ENCODE measurements at regions not wholly inside any gene's neighbourhood (a gene's known extent, or its start where the extent isn't known, plus 50 kb on each side); places are given as distances from the start of the nearest gene placed in this dataset.

GRCh38 chr14:73794146-73794545 is 57.5 kb upstream of the PTGR2 start:
- Histone ChIP-seq H3K4me3 (ENCODE audit: low read length) (no peak overlapping the region), H3K36me3 (ENCODE audit: control insufficient read depth in 2 of 3, insufficient read depth in 3 of 3, low read length in 3 of 3) (no peaks in the 10 kb centered on the region), H3K9me3 (ENCODE audit: control insufficient read depth in 2 of 3, low read length in 3 of 3) (no peaks in the 10 kb centered on the region), H3K27ac (ENCODE audit: low read depth, low read length) (no peak overlapping the region), H3K4me1 (ENCODE audit: control insufficient read depth in 2 of 2, insufficient read depth in 2 of 2, low read length in 2 of 2) (peaks cover 0 to 4% of the 10 kb centered on the region in 2 donors), H3K27me3 (ENCODE audit: control insufficient read depth in 2 of 2, insufficient read depth in 2 of 2, low read length in 2 of 2) (no peaks in the 10 kb centered on the region)
- Mint-ChIP-seq H3K27me3 (no peaks in the 10 kb centered on the region), H3K4me3 (no peak overlapping the region), H3K4me1 (peaks cover 4 to 17% (median 8%) of the 10 kb centered on the region in 7 donors), H3K36me3 (peaks cover 0 to 29% (median 4%) of the 10 kb centered on the region in 5 donors), H3K9me3 (no peaks in the 10 kb centered on the region), H3K27ac (no peak overlapping the region)
- ChIA-PET CTCF (interaction anchor here (0.7 kb wide), 1 partner anchor 66 kb away, joined by 3 read pairs; no protein-coding TSS in a partner anchor), POLR2A (no interaction called here)
- ATAC-seq (no peak), DNase-seq (no peak)
- intact Hi-C loops (cut with micrococcal nuclease): no loop called here

GRCh38 chr14:73792481-73792880 is 59.1 kb upstream of the PTGR2 start:
- H3K4me3 Mint-ChIP-seq: no peak overlapping the region
- peaks cover 0 to 25% (median 4%) of the 10 kb centered on the region in 5 donors for H3K36me3 Mint-ChIP-seq
- no peak overlapping the region for H3K27ac ChIP-seq (ENCODE audit: low read depth, low read length)
- DNase-seq (no peak), ATAC-seq (no peak)
- H3K27me3 Mint-ChIP-seq: no peaks in the 10 kb centered on the region
- H3K9me3 Mint-ChIP-seq: no peaks in the 10 kb centered on the region
- ChIA-PET CTCF (interaction anchor here (0.5 to 0.8 kb wide), 3 partner anchors 18 to 195 kb away, joined by 3 read pairs; no protein-coding TSS in a partner anchor), POLR2A (interaction anchor here (0.6 kb wide), 1 partner anchor 170 kb away, joined by 3 read pairs; no protein-coding TSS in a partner anchor)
- no peaks in the 10 kb centered on the region for H3K27me3 ChIP-seq (ENCODE audit: control insufficient read depth in 2 of 2, insufficient read depth in 2 of 2, low read length in 2 of 2)
- H3K4me1 ChIP-seq (ENCODE audit: control insufficient read depth in 2 of 2, insufficient read depth in 2 of 2, low read length in 2 of 2): peaks cover 12 to 20% of the 10 kb centered on the region in 2 donors
- intact Hi-C loops (cut with micrococcal nuclease): no loop called here
- no peaks in the 10 kb centered on the region for H3K9me3 ChIP-seq (ENCODE audit: control insufficient read depth in 2 of 3, low read length in 3 of 3)
- H3K4me3 ChIP-seq (ENCODE audit: low read length): no peak overlapping the region
- H3K4me1 Mint-ChIP-seq: peaks cover 20 to 31% (median 24%) of the 10 kb centered on the region in 7 donors
- peaks cover 0 to under 1% (median 0%) of the 10 kb centered on the region in 3 experiments for H3K36me3 ChIP-seq (ENCODE audit: control insufficient read depth in 2 of 3, insufficient read depth in 3 of 3, low read length in 3 of 3)
- peak overlapping the region in 1 of 9 donors; percentile 45 for H3K27ac Mint-ChIP-seq

- POLR2A ChIA-PET: interaction anchor here (0.7 to 8.0 kb wide), 3 partner anchors 32 to 178 kb away, joined by 3 to 253 read pairs (median 3); partner anchors contain the start of gene ACOT6
- no peak overlapping the region for H3K27ac ChIP-seq (ENCODE audit: low read depth, low read length)
- peaks cover 0 to 10% (median 0%) of the 10 kb centered on the region in 3 experiments for H3K36me3 ChIP-seq (ENCODE audit: control insufficient read depth in 2 of 3, insufficient read depth in 3 of 3, low read length in 3 of 3)
- Mint-ChIP-seq H3K27ac (peak overlapping the region in 8 of 9 donors; percentile 16 to 99 (median 86)), H3K4me3 (no peak overlapping the region), H3K27me3 (no peaks in the 10 kb centered on the region), H3K36me3 (peaks cover 0 to 17% (median 5%) of the 10 kb centered on the region in 5 donors), H3K4me1 (peaks cover 29 to 45% (median 34%) of the 10 kb centered on the region in 7 donors), H3K9me3 (no peaks in the 10 kb centered on the region)
- no peaks in the 10 kb centered on the region for H3K27me3 ChIP-seq (ENCODE audit: control insufficient read depth in 2 of 2, insufficient read depth in 2 of 2, low read length in 2 of 2)
- DNase-seq (no peak), ATAC-seq (no peak)
- intact Hi-C loops (cut with micrococcal nuclease): loop anchor here in 1 of 2 donors (5.0 kb wide), 1 partner anchor 78 kb away; the partner anchor contains the start of gene PNMA1
- H3K4me3 ChIP-seq (ENCODE audit: low read length): no peak overlapping the region
- H3K9me3 ChIP-seq (ENCODE audit: control insufficient read depth in 2 of 3, low read length in 3 of 3): no peaks in the 10 kb centered on the region
- H3K4me1 ChIP-seq (ENCODE audit: control insufficient read depth in 2 of 2, insufficient read depth in 2 of 2, low read length in 2 of 2): peaks cover 20 to 23% of the 10 kb centered on the region in 2 donors
- CTCF ChIA-PET: no interaction called here
Measured at GRCh38 chr14:73789989-73790581, 61.5 kb upstream of the PTGR2 start.

GRCh38 chr14:73788701-73789551 is 62.7 kb upstream of the PTGR2 start:
- Mint-ChIP-seq H3K27me3 (no peaks in the 10 kb centered on the region), H3K4me3 (peak overlapping the region; percentile 45 to 99 (median 97)), H3K4me1 (peaks cover 41 to 56% (median 46%) of the 10 kb centered on the region in 7 donors), H3K27ac (peak overlapping the region; percentile 82 to 99 (median 97)), H3K9me3 (no peaks in the 10 kb centered on the region), H3K36me3 (peaks cover 0 to 15% (median 1%) of the 10 kb centered on the region in 5 donors)
- Histone ChIP-seq H3K36me3 (ENCODE audit: control insufficient read depth in 2 of 3, insufficient read depth in 3 of 3, low read length in 3 of 3) (peaks cover 0 to 10% (median 0%) of the 10 kb centered on the region in 3 experiments), H3K9me3 (ENCODE audit: control insufficient read depth in 2 of 3, low read length in 3 of 3) (no peaks in the 10 kb centered on the region), H3K27me3 (ENCODE audit: control insufficient read depth in 2 of 2, insufficient read depth in 2 of 2, low read length in 2 of 2) (no peaks in the 10 kb centered on the region), H3K4me3 (ENCODE audit: low read length) (no peak overlapping the region), H3K27ac (ENCODE audit: low read depth, low read length) (peak overlapping the region; percentile 96), H3K4me1 (ENCODE audit: control insufficient read depth in 2 of 2, insufficient read depth in 2 of 2, low read length in 2 of 2) (peaks cover 29 to 35% of the 10 kb centered on the region in 2 donors)
- intact Hi-C loops (cut with micrococcal nuclease): loop anchor here (1.0 to 5.0 kb wide), 2 partner anchors 61 to 77 kb away; partner anchors contain the start of gene PNMA1 (in 1 of the 2)
- DNase-seq (peak in 2 of 9 donors; percentile 29 to 30), ATAC-seq (no peak)
- POLR2A ChIA-PET: interaction anchor here (0.6 to 8.0 kb wide), 8 partner anchors 9 to 62 kb away, joined by 3 to 253 read pairs (median 5); partner anchors contain the start of gene PTGR2
- CTCF ChIA-PET: interaction anchor here (0.6 to 2.4 kb wide), 9 partner anchors 10 to 157 kb away, joined by 3 to 7 read pairs (median 4); a partner anchor contains a TSS

GRCh38 chr14:73788317-73788598 is 63.4 kb upstream of the PTGR2 start:
- peaks cover 0 to 14% (median 0%) of the 10 kb centered on the region in 5 donors for H3K36me3 Mint-ChIP-seq
- H3K4me3 ChIP-seq (ENCODE audit: low read length): peak overlapping the region; percentile 82
- POLR2A ChIA-PET: interaction anchor here (0.6 to 8.0 kb wide), 10 partner anchors 10 to 1332 kb away, joined by 3 to 253 read pairs (median 5); partner anchors contain the start of genes PTGR2 and ZNF410

More at GRCh38 chr14:73788317-73788598, 63.4 kb upstream of the PTGR2 start:
- Mint-ChIP-seq H3K27ac (peak overlapping the region; percentile 96 to 99 (median 98)), H3K4me1 (peaks cover 47 to 63% (median 53%) of the 10 kb centered on the region in 7 donors), H3K9me3 (no peaks in the 10 kb centered on the region), H3K4me3 (peak overlapping the region; percentile 93 to 99 (median 97)), H3K27me3 (no peaks in the 10 kb centered on the region)
- Histone ChIP-seq H3K4me1 (ENCODE audit: control insufficient read depth in 2 of 2, insufficient read depth in 2 of 2, low read length in 2 of 2) (peaks cover 36 to 41% of the 10 kb centered on the region in 2 donors), H3K27me3 (ENCODE audit: control insufficient read depth in 2 of 2, insufficient read depth in 2 of 2, low read length in 2 of 2) (no peaks in the 10 kb centered on the region), H3K27ac (ENCODE audit: low read depth, low read length) (peak overlapping the region; percentile 96), H3K36me3 (ENCODE audit: control insufficient read depth in 2 of 3, insufficient read depth in 3 of 3, low read length in 3 of 3) (peaks cover 0 to 10% (median 0%) of the 10 kb centered on the region in 3 experiments), H3K9me3 (ENCODE audit: control insufficient read depth in 2 of 3, low read length in 3 of 3) (no peaks in the 10 kb centered on the region)
- no peak for DNase-seq
- intact Hi-C loops (cut with micrococcal nuclease): loop anchor here (1.0 to 5.0 kb wide), 2 partner anchors 60 to 76 kb away; partner anchors contain the start of gene PNMA1 (in 1 of the 2)
- ATAC-seq: no peak
- CTCF ChIA-PET: interaction anchor here (0.6 to 2.4 kb wide), 10 partner anchors 9 to 157 kb away, joined by 3 to 7 read pairs (median 3); a partner anchor contains a TSS
